Activated CD8-positive, alpha-beta T cell treated with anti-CD3 and anti-CD28 coated beads for 36 hours (primary cell): ENCODE measurements at regions not wholly inside any gene's neighbourhood (a gene's known extent, or its start where the extent isn't known, plus 50 kb on each side); places are given as distances from the start of the nearest gene placed in this dataset.

Experiments
- ATAC-seq: fragments of 200-7000 bp; cut with Tn5 transposase; one replicate; pipeline ENCODE4 v1.10.0; 2021; ENCODE audit warnings: mild to moderate bottlenecking, moderate library complexity
- CTCF ChIA-PET: fragments of 350-600 bp; sonication (Branson Sonifier 250); formaldehyde crosslinking; loops from one replicate; lab custom pipeline; 2021; ENCODE audit warnings: antibody characterized with exemption; lab: Charles Lee
- POLR2A ChIA-PET: fragments of 350-600 bp; sonication (Branson Sonifier 250); formaldehyde crosslinking; loops from one replicate; lab custom pipeline; 2021; ENCODE audit warnings: antibody characterized with exemption; lab: Charles Lee
- DNase-seq: peaks from one replicate; pipeline ENCODE4 v3.0.0-alpha.2; 2020
- H3K27ac Mint-ChIP-seq: one replicate; pipeline ENCODE4 v1.8.0; 2021; ENCODE audit warnings: mild to moderate bottlenecking, mixed read lengths
- H3K27me3 Mint-ChIP-seq: one replicate; pipeline ENCODE4 v1.8.0; 2021; ENCODE audit warnings: mixed read lengths
- H3K36me3 Mint-ChIP-seq: one replicate; pipeline ENCODE4 v1.8.0; 2021; ENCODE audit warnings: low read depth, mixed read lengths
- H3K4me1 Mint-ChIP-seq: one replicate; pipeline ENCODE4 v1.8.0; 2021; ENCODE audit warnings: low read depth, mixed read lengths
- H3K4me3 Mint-ChIP-seq: one replicate; pipeline ENCODE4 v1.8.0; 2021; ENCODE audit warnings: mild to moderate bottlenecking, moderate library complexity, mixed read lengths
- H3K9me3 Mint-ChIP-seq: one replicate; pipeline ENCODE4 v1.8.0; 2021; ENCODE audit warnings: mixed read lengths
- CTCF ChIP-seq: fragments of 200-600 bp; IDR thresholded peaks from one replicate; pipeline ENCODE4 v1.8.0; 2022; ENCODE audit warnings: antibody characterized with exemption, mild to moderate bottlenecking
- intact Hi-C: fragments of 100-400 bp; cut with micrococcal nuclease; formaldehyde crosslinking; loops from one replicate; pipeline ENCODE4 v1.10.0; 2022

GRCh38 chr4:182994171-182994570, 77.0 kb upstream of the DCTD start:
- Mint-ChIP-seq H3K27me3 (peaks cover 12% of the 10 kb centered on the region), H3K36me3 (no peaks in the 10 kb centered on the region), H3K9me3 (peaks cover 13% of the 10 kb centered on the region), H3K27ac (no peak overlapping the region), H3K4me3 (no peak overlapping the region), H3K4me1 (no peaks in the 10 kb centered on the region)
- no peak for TF ChIP-seq CTCF
- ATAC-seq (no peak), DNase-seq (no peak)
- POLR2A ChIA-PET, result no interaction called here
- CTCF ChIA-PET, result no interaction called here
- intact Hi-C loops, result no loop called here

GRCh38 chr4:182978152-182978827, 61.1 kb upstream of the DCTD start:
- DNase-seq, result peak; percentile 22
- POLR2A ChIA-PET, result no interaction called here
- peaks cover 9% of the 10 kb centered on the region for H3K4me1 Mint-ChIP-seq
- no peaks in the 10 kb centered on the region for H3K36me3 Mint-ChIP-seq
- no peak for TF ChIP-seq CTCF
- peaks cover 40% of the 10 kb centered on the region for H3K27me3 Mint-ChIP-seq
- ATAC-seq, result no peak
- intact Hi-C loops, result no loop called here
- no peak overlapping the region for H3K4me3 Mint-ChIP-seq
- no peaks in the 10 kb centered on the region for H3K9me3 Mint-ChIP-seq
- CTCF ChIA-PET, result no interaction called here
- no peak overlapping the region for H3K27ac Mint-ChIP-seq

GRCh38 chr4:182975806-182976205, 58.6 kb upstream of the DCTD start:
- ChIA-PET POLR2A (no interaction called here), CTCF (interaction anchor here (1.4 kb wide), 1 partner anchor 287 kb away, joined by 4 read pairs; no protein-coding TSS in a partner anchor)
- peaks cover 9% of the 10 kb centered on the region for H3K4me1 Mint-ChIP-seq
- H3K4me3 Mint-ChIP-seq, result no peak overlapping the region
- TF ChIP-seq CTCF, result no peak
- H3K27me3 Mint-ChIP-seq, result peaks cover 25% of the 10 kb centered on the region
- intact Hi-C loops, result no loop called here
- DNase-seq (peak; percentile 41), ATAC-seq (peak; percentile 99)
- H3K9me3 Mint-ChIP-seq, result no peaks in the 10 kb centered on the region
- no peak overlapping the region for H3K27ac Mint-ChIP-seq
- no peaks in the 10 kb centered on the region for H3K36me3 Mint-ChIP-seq

GRCh38 chr4:182973941-182974340, 56.8 kb upstream of the DCTD start:
- DNase-seq, result no peak
- peaks cover 9% of the 10 kb centered on the region for H3K4me1 Mint-ChIP-seq
- ChIA-PET POLR2A (no interaction called here), CTCF (no interaction called here)
- no peaks in the 10 kb centered on the region for H3K36me3 Mint-ChIP-seq
- no peaks in the 10 kb centered on the region for H3K9me3 Mint-ChIP-seq
- intact Hi-C loops, result no loop called here
- TF ChIP-seq CTCF, result no peak
- H3K4me3 Mint-ChIP-seq, result no peak overlapping the region
- no peak overlapping the region for H3K27ac Mint-ChIP-seq
- peaks cover 29% of the 10 kb centered on the region for H3K27me3 Mint-ChIP-seq
- no peak for ATAC-seq

- ChIA-PET CTCF (no interaction called here), POLR2A (no interaction called here)
- no peak for TF ChIP-seq CTCF
- Mint-ChIP-seq H3K27me3 (peaks cover 26% of the 10 kb centered on the region), H3K4me3 (no peak overlapping the region), H3K36me3 (no peaks in the 10 kb centered on the region), H3K27ac (no peak overlapping the region), H3K9me3 (no peaks in the 10 kb centered on the region), H3K4me1 (peaks cover 9% of the 10 kb centered on the region)
- DNase-seq (no peak), ATAC-seq (no peak)
- intact Hi-C loops, result no loop called here
These were observed 56.3 kb upstream of the DCTD start for GRCh38 chr4:182973511-182973911.
